HT1080 (cell line): ENCODE measurements at regions not wholly inside any gene's neighbourhood (a gene's known extent, or its start where the extent isn't known, plus 50 kb on each side); places are given as distances from the start of the nearest gene placed in this dataset.

Experiments used
- DNase-seq: peaks from one replicate; pipeline ENCODE4 v3.0.0-alpha.2; 2015; ENCODE audit warnings: low read depth

- DNase-seq, result peak; percentile 25
Observed at GRCh38 chrX:20382518-20383297, 116.0 kb upstream of the RPS6KA3 start.

DNA sequence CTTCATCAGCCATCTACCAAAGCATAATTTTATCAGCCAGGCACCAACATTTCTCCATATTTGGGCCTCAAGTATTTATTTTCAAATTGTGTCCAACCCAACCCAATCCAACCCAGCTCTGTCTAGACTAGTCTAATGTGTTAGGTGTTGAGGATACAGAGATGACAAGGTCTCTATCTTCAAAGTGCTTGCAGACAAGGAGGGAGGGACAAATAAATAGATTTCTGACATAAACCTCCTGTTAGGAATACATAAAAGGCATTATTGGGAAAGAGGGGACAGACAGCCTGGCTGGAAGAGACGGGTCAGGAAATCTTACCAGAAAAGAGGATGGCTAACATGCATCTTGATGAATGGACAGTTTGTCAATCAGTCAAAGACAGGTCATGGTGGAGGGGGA is 115.4 kb upstream of the RPS6KA3 start:
- no peak for DNase-seq

GRCh38 chrX:20378233-20378920 is 111.7 kb upstream of the RPS6KA3 start:
- DNase-seq, result peak; percentile 72

GRCh38 chrX:20374900-20375438 is 108.3 kb upstream of the RPS6KA3 start:
- DNase-seq, result no peak

- no peak for DNase-seq
Observed at GRCh38 chrX:20374450-20374849, 107.7 kb upstream of the RPS6KA3 start.

- no peak for DNase-seq
Observed at GRCh38 chrX:20373063-20373462, 106.4 kb upstream of the RPS6KA3 start.

GRCh38 chrX:20372533-20372932 is 105.8 kb upstream of the RPS6KA3 start:
- peak; percentile 68 for DNase-seq

GRCh38 chrX:20369468-20369867 is 102.8 kb upstream of the RPS6KA3 start:
- no peak for DNase-seq

DNA sequence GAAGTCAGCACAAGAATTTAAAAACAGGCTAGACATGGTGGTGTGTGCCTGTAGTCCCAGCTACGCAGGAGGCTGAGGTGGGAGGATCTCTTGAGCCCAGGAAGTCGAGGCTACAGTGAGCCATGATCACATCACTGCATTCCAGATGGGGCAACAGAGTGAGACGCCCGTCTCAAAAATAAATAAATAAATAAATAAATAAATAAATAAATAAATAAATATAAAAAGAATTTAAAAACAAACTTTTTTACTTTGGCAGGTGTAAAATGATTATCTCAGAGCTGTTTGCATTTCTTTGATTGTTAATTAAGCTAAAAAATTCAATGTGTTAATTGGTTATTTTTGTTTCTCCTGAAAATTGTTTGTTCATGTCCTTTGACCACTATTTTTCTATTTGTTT is 97.5 kb upstream of the RPS6KA3 start:
- DNase-seq, result no peak

- no peak for DNase-seq
Observed at GRCh38 chrX:20363275-20363674, 96.6 kb upstream of the RPS6KA3 start.

DNA sequence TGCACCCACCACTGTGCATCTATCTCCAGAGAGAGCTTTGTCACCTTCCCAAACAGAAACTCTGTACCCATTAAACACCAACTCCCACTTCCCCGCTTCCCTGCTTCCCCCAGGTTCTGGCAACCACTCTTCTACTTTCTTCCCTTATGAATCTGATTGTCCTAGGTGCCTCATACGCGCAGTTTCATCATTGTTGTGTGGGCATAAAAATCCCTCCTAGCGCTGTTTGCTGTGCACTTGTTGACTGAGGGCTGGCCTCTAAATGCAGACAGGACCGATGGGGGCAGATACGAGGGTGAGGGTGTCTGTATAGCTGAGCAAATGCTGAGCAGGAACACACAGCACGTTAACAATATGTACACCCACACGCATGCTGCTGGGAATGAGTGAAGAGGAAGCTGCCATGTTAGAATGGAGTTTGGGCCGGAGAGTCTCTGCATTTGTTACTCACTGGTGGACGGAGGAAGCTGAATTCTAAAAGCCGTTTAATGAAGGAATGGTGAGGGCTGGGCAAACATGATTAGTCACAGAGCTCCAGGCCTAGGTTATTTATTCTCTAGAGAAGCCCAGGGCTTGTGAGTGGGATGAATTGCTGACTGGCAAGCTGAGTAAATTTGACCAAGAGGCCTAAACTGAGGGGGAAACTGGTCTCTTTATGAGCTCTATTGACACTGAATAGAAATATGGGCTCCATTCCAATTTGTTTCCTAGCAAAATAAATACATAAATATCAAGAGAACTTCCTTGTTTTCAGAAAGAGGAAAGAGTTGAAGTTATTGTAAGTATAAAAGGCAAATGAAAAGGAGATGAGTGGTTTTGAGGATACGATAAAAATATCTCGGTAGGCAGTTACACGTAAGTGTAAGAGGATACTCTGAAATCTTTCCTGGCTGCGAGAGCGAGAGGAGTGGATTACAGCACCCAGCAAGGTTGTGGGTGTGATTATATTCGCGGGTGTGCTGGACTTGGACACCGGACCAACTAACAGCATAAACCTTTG is 95.9 kb upstream of the RPS6KA3 start:
- DNase-seq, result no peak

GRCh38 chrX:20361890-20362262 is 95.2 kb upstream of the RPS6KA3 start:
- DNase-seq, result no peak

- no peak for DNase-seq
Observed at GRCh38 chrX:20361081-20361889, 94.6 kb upstream of the RPS6KA3 start.

- no peak for DNase-seq
Observed at GRCh38 chrX:20355187-20355586, 88.5 kb upstream of the RPS6KA3 start.

DNA sequence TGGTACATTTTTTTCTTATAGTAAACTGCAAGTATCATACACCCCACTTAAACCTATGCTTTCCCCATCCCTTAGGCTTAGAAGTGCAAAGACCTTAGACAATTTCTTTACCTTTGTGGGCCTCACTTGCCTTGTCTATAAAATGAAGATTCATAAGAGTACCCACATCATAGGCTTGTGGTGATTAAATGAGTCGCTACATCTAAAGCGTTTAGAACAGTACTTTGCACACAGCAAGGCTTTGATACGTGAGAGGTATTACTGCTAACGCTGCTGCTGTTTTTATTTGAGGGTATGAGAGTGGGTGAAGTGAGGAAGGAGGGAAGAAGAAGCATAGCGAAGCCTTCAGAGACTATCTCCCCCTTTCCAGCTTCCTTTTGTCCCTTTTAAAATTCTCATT is 87.8 kb upstream of the RPS6KA3 start:
- DNase-seq, result no peak

GRCh38 chrX:20352935-20353336 is 86.2 kb upstream of the RPS6KA3 start:
- DNase-seq, result no peak

DNA sequence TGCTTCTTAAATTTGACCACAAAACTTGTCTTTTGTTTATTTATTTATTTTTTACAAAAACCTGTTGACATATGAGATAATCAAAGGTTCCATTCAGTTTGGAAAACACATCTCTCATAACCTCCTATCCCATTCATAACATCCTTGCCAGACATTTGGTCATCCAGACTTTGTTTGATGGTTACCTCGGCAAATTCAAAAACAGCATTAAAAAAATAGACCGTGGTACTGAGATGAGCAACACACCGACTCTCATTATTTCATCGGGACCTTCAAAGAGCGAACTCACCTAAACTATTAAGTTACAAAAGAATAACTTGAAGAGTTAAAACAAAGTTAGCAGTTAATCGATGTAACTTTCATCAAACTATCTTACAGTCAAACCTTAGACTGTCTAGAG is 85.8 kb upstream of the RPS6KA3 start:
- DNase-seq, result no peak

DNA sequence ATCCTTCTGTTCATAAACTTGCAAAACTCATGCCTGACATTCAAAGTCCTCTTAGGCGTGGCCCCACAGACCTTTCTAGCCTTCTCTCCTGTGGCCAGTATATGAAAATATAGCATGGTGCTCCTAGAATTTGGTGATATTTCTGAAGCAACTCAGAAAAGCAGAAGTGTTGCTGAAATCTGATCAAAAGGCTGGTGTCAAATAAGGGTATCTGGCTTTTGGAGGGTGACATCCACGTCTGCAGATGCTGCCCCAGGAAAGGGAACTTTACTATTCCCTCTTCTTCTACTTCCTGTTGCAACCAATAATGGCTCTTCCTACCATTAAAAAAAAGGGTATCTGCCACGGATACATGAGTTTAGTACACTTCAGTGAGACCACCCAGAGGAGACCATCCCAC is 83.9 kb upstream of the RPS6KA3 start:
- no peak for DNase-seq

DNA sequence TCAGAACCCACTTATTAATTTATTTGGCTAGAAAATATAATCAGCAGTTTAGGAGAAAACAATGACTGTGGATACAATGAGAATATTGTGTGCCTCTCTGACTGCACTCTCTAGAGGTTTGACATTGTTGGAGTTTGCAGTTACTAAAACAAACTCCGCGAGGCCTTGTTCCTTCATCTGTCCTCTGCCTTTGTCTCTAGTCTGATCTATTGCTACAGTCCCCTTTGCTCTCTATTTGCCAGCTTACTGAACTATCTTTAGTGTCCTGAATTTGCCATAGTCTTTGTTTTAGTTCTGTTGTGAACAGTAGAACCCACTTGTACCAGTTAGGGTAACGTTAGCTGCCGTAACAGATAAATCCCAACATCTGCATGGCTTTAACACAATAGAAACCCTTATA is 81.4 kb upstream of the RPS6KA3 start:
- no peak for DNase-seq

DNA sequence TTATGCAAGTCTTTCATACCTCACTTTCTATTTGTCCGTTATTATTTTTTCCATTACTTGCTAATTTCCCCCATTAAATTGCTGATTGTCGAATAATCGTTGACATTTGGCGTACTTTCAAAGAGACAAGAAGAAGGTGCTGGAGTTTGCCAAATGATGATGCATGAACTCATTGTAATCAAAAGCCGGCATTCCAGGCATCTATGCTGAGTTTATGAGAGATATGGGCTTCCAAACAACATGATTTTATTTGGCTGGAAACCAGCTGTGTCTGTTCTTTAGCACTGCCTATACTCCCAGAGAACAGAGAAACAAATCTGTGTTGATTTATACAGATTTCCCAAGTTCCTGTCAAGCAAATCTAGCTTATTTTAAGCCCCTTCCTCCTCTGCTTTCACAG is 80.8 kb upstream of the RPS6KA3 start:
- no peak for DNase-seq

DNA sequence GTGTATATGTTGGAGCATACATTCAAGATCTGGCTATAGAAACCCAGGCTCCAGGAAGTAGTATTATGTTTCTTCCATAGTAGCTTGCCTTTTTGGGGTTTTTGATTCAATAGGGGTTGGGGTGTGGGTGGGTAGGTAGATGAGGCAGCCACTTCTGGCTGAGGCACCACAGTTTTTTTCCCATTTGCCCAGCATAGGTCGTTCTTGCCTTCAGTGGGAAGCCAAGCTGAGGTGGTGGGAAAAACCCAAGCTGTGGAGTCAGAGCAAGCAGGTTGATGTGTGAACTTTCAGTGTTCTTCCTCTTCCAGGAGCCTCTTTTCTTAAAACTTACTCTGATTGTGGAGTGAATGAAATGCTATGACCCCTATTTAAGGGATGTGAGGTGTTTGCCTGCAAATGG is 67.0 kb upstream of the RPS6KA3 start:
- no peak for DNase-seq
